ENCODE measurements at regions not wholly inside any gene's neighbourhood (a gene's known extent, or its start where the extent isn't known, plus 50 kb on each side); places are given as distances from the start of the nearest gene placed in this dataset.

DNA sequence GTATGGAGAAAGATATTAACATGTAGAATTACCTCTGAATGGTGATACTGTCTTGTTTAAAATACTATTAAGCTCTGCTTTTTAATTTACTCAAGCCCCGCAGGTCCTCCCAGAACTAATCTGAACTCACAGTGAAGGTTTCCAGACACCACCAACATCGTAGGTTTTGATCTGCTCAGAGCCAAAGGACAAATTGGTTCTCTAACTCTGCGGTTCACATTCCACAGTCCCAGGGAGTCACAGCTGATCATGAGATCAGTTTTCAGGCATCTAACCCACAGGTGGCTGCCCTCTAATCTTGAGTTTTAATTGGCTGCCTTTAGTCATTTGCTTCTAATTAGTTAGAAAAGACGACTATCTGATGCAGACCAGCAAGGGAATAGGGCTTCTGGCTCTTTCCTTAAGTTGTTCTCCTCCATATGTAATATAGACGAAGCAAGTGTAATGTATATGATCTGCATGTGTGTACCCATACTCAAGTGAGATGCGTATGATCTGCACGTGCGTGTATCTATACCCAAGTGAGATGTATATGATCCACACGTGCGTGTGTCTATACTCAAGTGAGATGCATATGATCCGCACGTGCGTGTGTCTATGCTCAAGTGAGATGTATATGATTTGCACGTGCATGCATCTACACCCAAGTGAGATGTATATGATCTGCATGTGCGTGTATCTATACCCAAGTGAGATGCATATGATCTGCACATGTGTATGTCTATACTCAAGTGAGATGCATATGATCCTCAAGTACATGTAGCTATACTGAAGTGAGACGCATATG lies 331.5 kb upstream of the NPVF start:
- no peak for TF ChIP-seq ZNF274 (IDR thresholded peaks at IDR 0.05; ENCODE audit: low read depth, low read length)
- TF ChIP-seq SUZ12 (IDR thresholded peaks at IDR 0.05; ENCODE audit: extremely low read depth, insufficient read depth, insufficient read length), result no peak

Measured in NT2/D1 (cell line).